Adrenal gland (tissue), 5 donors: ENCODE measurements at regions not wholly inside any gene's neighbourhood (a gene's known extent, or its start where the extent isn't known, plus 50 kb on each side); places are given as distances from the start of the nearest gene placed in this dataset.

Experiments used
- CTCF ChIP-seq, 6 experiments: fragments of 450-650 bp in 4 of 6; fragments of 200-600 bp in 2 of 6; sonication (generic) in 1 of 6; IDR thresholded peaks; 1 replicate in 5 of 6; 2 replicates in 1 of 6; pipeline versions ENCODE4 v1.5.1 to v1.8.0; 2016 to 2021; ENCODE audit warnings: antibody characterized with exemption in 6 of 6, mild to moderate bottlenecking in 2 of 6, moderate library complexity in 1 of 6
- POLR2A ChIP-seq, 2 donors: fragments of 450-650 bp; IDR thresholded peaks; one replicate each; pipeline ENCODE4 v1.6.1; 2017; ENCODE audit warnings: antibody characterized with exemption in 2 of 2, mild to moderate bottlenecking in 2 of 2, moderate library complexity in 1 of 2
- donor health status: DM: no; HTN: no; CAD: no.

GRCh38 chr13:79792716-79793115 is 311.8 kb downstream of the NDFIP2 start:
- TF ChIP-seq POLR2A (IDR thresholded peaks at IDR 0.05) (no peak), CTCF (IDR thresholded peaks at IDR 0.05) (no peak)
